Gastrocnemius medialis (tissue), 4 donors: ENCODE measurements at regions not wholly inside any gene's neighbourhood (a gene's known extent, or its start where the extent isn't known, plus 50 kb on each side); places are given as distances from the start of the nearest gene placed in this dataset.

Experiments
- ATAC-seq, 2 donors: fragments of 150-250 bp; one replicate each; pipeline ENCODE4 v1.9.1; 2016
- DNase-seq, 2 donors: peaks; one replicate each; pipeline ENCODE4 v3.0.0-alpha.2; 2019
- H3K27ac ChIP-seq, 4 donors: fragments of 200-600 bp; sonication (generic); 1 replicate in 1 of 4; 2 replicates in 3 of 4; pipeline ENCODE4 v1.5.1; 2016 to 2018; ENCODE audit warnings: mild to moderate bottlenecking in 2 of 4, moderate library complexity in 1 of 4
- H3K27me3 ChIP-seq, 3 donors: fragments of 200-600 bp; sonication (generic) in 2 of 3; 1 replicate in 1 of 3; 2 replicates in 2 of 3; pipeline versions ENCODE4 v1.5.1 to v1.6.0; 2016 to 2019; ENCODE audit warnings: mild to moderate bottlenecking in 1 of 3, moderate library complexity in 1 of 3
- H3K36me3 ChIP-seq, 2 donors: fragments of 200-600 bp; sonication (generic) in 1 of 2; one replicate each; pipeline ENCODE4 v1.5.1; 2017 to 2018
- H3K4me1 ChIP-seq, 2 donors: fragments of 200-600 bp; sonication (generic) in 1 of 2; one replicate each; pipeline ENCODE4 v1.5.1; 2016 to 2017; ENCODE audit warnings: mild to moderate bottlenecking in 2 of 2
- H3K4me3 ChIP-seq, 4 donors: fragments of 200-600 bp; sonication (generic) in 3 of 4; 1 replicate in 1 of 4; 2 replicates in 3 of 4; pipeline ENCODE4 v1.5.1; 2016 to 2019; ENCODE audit warnings: mild to moderate bottlenecking in 2 of 4
- H3K9me3 ChIP-seq, 3 donors: fragments of 200-600 bp; sonication (generic) in 2 of 3; 1 replicate in 1 of 3; 2 replicates in 2 of 3; pipeline ENCODE4 v1.5.1; 2016 to 2019
- POLR2A ChIP-seq, 2 donors: fragments of 450-650 bp; IDR thresholded peaks; one replicate each; pipeline ENCODE4 v1.6.1; 2017; ENCODE audit warnings: antibody characterized with exemption in 2 of 2, mild to moderate bottlenecking in 2 of 2, moderate library complexity in 2 of 2
- in situ Hi-C, 4 donors: fragments of 200-750 bp; cut with MboI; loops; one replicate each; pipeline versions ENCODE4 v1.15.0 to v1.8.0; 2017; ENCODE audit warnings: low sequenced_read_pairs in 4 of 4
- intact Hi-C: fragments of 100-400 bp; cut with DNase I; formaldehyde crosslinking; loops from one replicate; pipeline ENCODE4 v1.15.1; 2023; ENCODE audit warnings: low total_unique reads
- TF ChIP-seq, protein P1 (sequence below), 5 experiments: fragments of 450-650 bp in 3 of 5; fragments of 200-600 bp in 2 of 5; sonication (generic) in 2 of 5; IDR thresholded peaks in 4 of 5; conservative IDR thresholded peaks in 1 of 5; 1 replicate in 4 of 5; 2 replicates in 1 of 5; pipeline ENCODE4 v1.5.1; 2016 to 2019; ENCODE audit warnings: antibody characterized with exemption in 5 of 5, mild to moderate bottlenecking in 3 of 5, moderate library complexity in 3 of 5

DNA sequence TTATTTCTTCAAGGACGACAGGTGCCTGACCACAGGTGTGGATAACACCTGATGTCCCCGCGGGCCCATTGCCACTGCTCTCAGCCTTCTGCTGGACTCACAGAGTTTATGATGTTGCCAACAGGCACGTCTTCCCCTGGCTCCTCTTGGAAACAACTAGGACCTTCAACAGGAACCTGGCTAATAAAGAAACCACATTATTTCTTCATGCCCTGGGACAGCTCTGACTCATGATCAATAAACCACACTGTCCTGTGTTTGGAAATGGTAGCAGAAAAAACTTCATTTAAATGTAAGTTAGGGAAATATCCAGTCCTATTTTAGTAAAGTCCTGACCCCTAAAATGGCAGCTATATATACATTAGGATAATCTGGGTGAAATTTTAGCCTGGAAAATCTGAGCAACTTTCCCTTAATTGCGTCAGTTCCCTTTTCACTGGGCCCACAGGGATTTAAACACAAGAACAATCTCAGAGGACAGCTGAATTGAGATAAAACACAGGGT, 158.9 kb downstream of the VAPA start:
- TF ChIP-seq, protein P1, sequence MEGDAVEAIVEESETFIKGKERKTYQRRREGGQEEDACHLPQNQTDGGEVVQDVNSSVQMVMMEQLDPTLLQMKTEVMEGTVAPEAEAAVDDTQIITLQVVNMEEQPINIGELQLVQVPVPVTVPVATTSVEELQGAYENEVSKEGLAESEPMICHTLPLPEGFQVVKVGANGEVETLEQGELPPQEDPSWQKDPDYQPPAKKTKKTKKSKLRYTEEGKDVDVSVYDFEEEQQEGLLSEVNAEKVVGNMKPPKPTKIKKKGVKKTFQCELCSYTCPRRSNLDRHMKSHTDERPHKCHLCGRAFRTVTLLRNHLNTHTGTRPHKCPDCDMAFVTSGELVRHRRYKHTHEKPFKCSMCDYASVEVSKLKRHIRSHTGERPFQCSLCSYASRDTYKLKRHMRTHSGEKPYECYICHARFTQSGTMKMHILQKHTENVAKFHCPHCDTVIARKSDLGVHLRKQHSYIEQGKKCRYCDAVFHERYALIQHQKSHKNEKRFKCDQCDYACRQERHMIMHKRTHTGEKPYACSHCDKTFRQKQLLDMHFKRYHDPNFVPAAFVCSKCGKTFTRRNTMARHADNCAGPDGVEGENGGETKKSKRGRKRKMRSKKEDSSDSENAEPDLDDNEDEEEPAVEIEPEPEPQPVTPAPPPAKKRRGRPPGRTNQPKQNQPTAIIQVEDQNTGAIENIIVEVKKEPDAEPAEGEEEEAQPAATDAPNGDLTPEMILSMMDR (IDR thresholded peaks at IDR 0.05 in 4 of 5, conservative IDR thresholded peaks at IDR 0.05 in 1 of 5): no peak
- TF ChIP-seq POLR2A (IDR thresholded peaks at IDR 0.05): no peak
- no peaks in the 10 kb centered on the region for H3K27me3 ChIP-seq
- no peak overlapping the region for H3K4me3 ChIP-seq
- no peak overlapping the region for H3K27ac ChIP-seq
- H3K4me1 ChIP-seq: no peaks in the 10 kb centered on the region
- DNase-seq (no peak), ATAC-seq (no peak)
- H3K9me3 ChIP-seq: no peaks in the 10 kb centered on the region
- in situ Hi-C loops: no loop called here
- H3K36me3 ChIP-seq: no peaks in the 10 kb centered on the region
- intact Hi-C loops: no loop called here

DNA sequence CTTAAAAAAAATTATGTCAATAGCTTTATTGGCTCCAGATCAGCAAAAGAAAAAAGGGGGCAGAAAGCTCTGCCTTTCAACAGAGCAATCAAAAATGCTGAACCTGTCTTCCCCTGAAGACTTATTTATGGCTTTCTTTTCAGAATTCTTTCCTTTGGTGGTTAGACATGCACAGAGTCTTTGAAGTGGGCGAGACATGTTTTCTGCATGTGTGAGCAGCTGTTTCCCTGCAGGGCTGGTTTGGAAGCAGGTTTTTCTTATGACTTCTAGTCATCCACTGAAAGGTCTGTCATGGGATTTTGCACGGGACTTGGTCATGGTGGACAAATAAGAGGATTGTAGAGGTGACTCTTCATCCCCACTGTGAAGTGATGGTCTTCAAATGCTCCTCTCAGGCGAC, 160.3 kb downstream of the VAPA start:
- Histone ChIP-seq H3K4me3 (no peak overlapping the region), H3K9me3 (no peaks in the 10 kb centered on the region), H3K4me1 (no peaks in the 10 kb centered on the region), H3K27me3 (no peaks in the 10 kb centered on the region), H3K27ac (no peak overlapping the region), H3K36me3 (no peaks in the 10 kb centered on the region)
- intact Hi-C loops (no loop called here), in situ Hi-C loops (no loop called here)
- TF ChIP-seq POLR2A (IDR thresholded peaks at IDR 0.05): no peak
- TF ChIP-seq, protein P1 (IDR thresholded peaks at IDR 0.05 in 4 of 5, conservative IDR thresholded peaks at IDR 0.05 in 1 of 5): no peak
- DNase-seq: no peak
- ATAC-seq: no peak

DNA sequence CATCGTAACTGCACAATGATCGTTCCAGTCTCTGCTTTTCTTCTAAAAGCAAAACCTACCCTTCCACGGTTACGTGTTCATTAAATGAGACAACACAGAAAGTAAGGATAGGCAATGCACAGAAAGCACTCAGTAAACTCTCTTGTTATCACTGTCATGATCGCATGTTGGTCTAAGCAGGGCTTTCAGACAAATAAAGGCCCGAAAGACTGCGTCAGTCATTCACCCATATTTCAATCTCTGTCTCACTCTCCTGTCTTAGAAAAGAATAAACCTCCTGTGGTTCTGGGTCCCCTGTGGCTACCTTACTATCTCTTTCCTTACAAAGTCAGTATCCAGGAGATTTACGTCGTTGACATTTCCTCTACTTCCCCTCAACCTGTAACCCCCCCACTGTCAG, 160.9 kb downstream of the VAPA start:
- ATAC-seq: no peak
- Histone ChIP-seq H3K36me3 (no peaks in the 10 kb centered on the region), H3K4me1 (no peaks in the 10 kb centered on the region), H3K4me3 (no peak overlapping the region), H3K9me3 (no peaks in the 10 kb centered on the region), H3K27me3 (no peaks in the 10 kb centered on the region), H3K27ac (no peak overlapping the region)
- DNase-seq: no peak
- in situ Hi-C loops: no loop called here
- no peak for TF ChIP-seq POLR2A (IDR thresholded peaks at IDR 0.05)
- TF ChIP-seq, protein P1 (IDR thresholded peaks at IDR 0.05 in 4 of 5, conservative IDR thresholded peaks at IDR 0.05 in 1 of 5): no peak
- intact Hi-C loops: no loop called here

DNA sequence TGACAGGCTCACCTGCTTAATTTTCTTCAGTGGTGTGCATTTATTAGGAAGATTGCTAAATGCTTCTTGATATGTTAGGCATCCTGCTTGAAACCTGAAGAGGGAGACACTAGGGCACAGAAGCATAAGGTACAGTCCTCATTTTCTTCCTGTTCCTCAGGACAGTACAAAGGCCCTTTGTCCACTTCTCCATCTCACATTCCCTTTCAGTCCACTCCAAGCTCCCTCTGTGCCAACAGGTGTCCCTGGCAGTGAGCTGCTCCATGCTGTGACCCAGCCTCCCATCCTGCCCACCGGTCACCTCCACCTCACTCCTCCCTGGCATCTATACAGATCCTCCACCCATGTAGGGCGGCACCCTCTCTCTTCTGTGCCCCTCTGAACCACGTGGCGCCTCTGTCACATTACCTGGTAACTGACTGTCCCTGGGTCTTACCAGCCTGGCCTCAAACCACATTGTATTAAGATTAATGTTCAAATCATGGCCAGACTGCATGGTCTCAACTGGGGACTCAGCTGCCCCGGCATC, 162.8 kb downstream of the VAPA start:
- H3K4me3 ChIP-seq: no peak overlapping the region
- H3K27me3 ChIP-seq: no peaks in the 10 kb centered on the region
- no peaks in the 10 kb centered on the region for H3K36me3 ChIP-seq
- no peak for ATAC-seq
- no peak overlapping the region for H3K27ac ChIP-seq
- TF ChIP-seq, protein P1 (IDR thresholded peaks at IDR 0.05 in 4 of 5, conservative IDR thresholded peaks at IDR 0.05 in 1 of 5): no peak
- no peak for TF ChIP-seq POLR2A (IDR thresholded peaks at IDR 0.05)
- peaks cover 0 to 5% of the 10 kb centered on the region in 2 donors for H3K4me1 ChIP-seq
- no peaks in the 10 kb centered on the region for H3K9me3 ChIP-seq
- in situ Hi-C loops (no loop called here), intact Hi-C loops (no loop called here)
- no peak for DNase-seq

- no peak overlapping the region for H3K27ac ChIP-seq
- intact Hi-C loops (no loop called here), in situ Hi-C loops (no loop called here)
- no peak for ATAC-seq
- no peaks in the 10 kb centered on the region for H3K9me3 ChIP-seq
- no peaks in the 10 kb centered on the region for H3K27me3 ChIP-seq
- no peak for TF ChIP-seq POLR2A (IDR thresholded peaks at IDR 0.05)
- TF ChIP-seq, protein P1 (IDR thresholded peaks at IDR 0.05 in 4 of 5, conservative IDR thresholded peaks at IDR 0.05 in 1 of 5): no peak
- no peak overlapping the region for H3K4me3 ChIP-seq
- peaks cover 0 to 8% of the 10 kb centered on the region in 2 donors for H3K4me1 ChIP-seq
- no peaks in the 10 kb centered on the region for H3K36me3 ChIP-seq
- DNase-seq: no peak
These were observed 164.2 kb downstream of the VAPA start for GRCh38 chr18:10077986-10078385.
